HG03457 (cell line): ENCODE measurements at regions not wholly inside any gene's neighbourhood (a gene's known extent, or its start where the extent isn't known, plus 50 kb on each side); places are given as distances from the start of the nearest gene placed in this dataset.

Source experiments
- ATAC-seq: cut with Tn5 transposase; IDR thresholded peaks from one replicate; pipeline ENCODE4 v1.9.1; 2021; ENCODE audit warnings: moderate number of reproducible peaks; ENCODE audit not compliant: unreplicated experiment

GRCh38 chr2:105460048-105460732 is 61.3 kb upstream of the FHL2 start:
- no peak for ATAC-seq

GRCh38 chr2:105458076-105458475 is 59.2 kb upstream of the FHL2 start:
- no peak for ATAC-seq

- ATAC-seq = no peak
Observed at GRCh38 chr2:105455488-105456003, 56.7 kb upstream of the FHL2 start.

- ATAC-seq = no peak
Observed at GRCh38 chr2:105454801-105455485, 56.1 kb upstream of the FHL2 start.

- ATAC-seq = no peak
Observed at GRCh38 chr2:105451571-105452166, 52.8 kb upstream of the FHL2 start.

GRCh38 chr2:105450471-105450870 is 51.6 kb upstream of the FHL2 start:
- ATAC-seq = no peak

GRCh38 chr2:105449076-105449475 is 50.2 kb upstream of the FHL2 start:
- ATAC-seq = no peak
